ENCODE measurements at regions not wholly inside any gene's neighbourhood (a gene's known extent, or its start where the extent isn't known, plus 50 kb on each side); places are given as distances from the start of the nearest gene placed in this dataset.

GRCh38 chr2:187002242-187002641, 153.3 kb upstream of the ZSWIM2 start:
- no peak overlapping the region for H3K4me3 ChIP-seq
- H3K36me3 ChIP-seq: no peaks in the 10 kb centered on the region
- no peaks in the 10 kb centered on the region for H3K27me3 ChIP-seq
- no peaks in the 10 kb centered on the region for H3K4me1 ChIP-seq
- TF ChIP-seq CTCF (IDR thresholded peaks at IDR 0.05) (no peak), POLR2A (IDR thresholded peaks at IDR 0.05) (no peak)
- DNase-seq: no peak
- intact Hi-C loops (cut with DNase I; ENCODE audit: low total_unique reads): no loop called here
- no peaks in the 10 kb centered on the region for H3K9me3 ChIP-seq
- no peak overlapping the region for H3K27ac ChIP-seq

DNA sequence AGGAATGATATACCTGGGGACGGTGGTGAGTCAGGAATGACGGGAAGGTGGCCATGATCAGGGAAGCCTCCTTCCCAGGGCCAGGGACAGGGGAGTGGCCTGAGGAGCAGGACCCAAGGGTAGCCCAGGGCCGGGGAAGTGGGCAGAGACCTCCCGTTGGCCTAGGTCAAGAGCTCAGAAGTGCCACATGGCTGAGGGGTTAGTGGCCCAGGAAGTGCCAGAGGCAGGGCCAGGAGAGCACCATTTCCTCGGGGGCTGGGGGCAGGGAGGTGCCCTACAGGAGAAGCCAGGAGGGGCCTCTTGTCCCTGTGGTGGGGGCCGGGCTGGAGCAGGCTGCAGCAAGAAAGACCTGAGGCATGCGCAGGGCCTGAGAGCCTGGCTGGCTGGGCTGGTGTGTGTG, 152.3 kb upstream of the ZSWIM2 start:
- Histone ChIP-seq H3K27ac (no peak overlapping the region), H3K4me3 (no peak overlapping the region), H3K4me1 (no peaks in the 10 kb centered on the region), H3K9me3 (no peaks in the 10 kb centered on the region), H3K36me3 (no peaks in the 10 kb centered on the region), H3K27me3 (no peaks in the 10 kb centered on the region)
- intact Hi-C loops (cut with DNase I; ENCODE audit: low total_unique reads): no loop called here
- no peak for DNase-seq
- TF ChIP-seq CTCF (IDR thresholded peaks at IDR 0.05) (no peak), POLR2A (IDR thresholded peaks at IDR 0.05) (no peak)

GRCh38 chr2:186995092-186995491, 146.1 kb upstream of the ZSWIM2 start:
- Histone ChIP-seq H3K27ac (no peak overlapping the region), H3K4me3 (no peak overlapping the region), H3K9me3 (no peaks in the 10 kb centered on the region), H3K27me3 (no peaks in the 10 kb centered on the region), H3K4me1 (no peaks in the 10 kb centered on the region), H3K36me3 (no peaks in the 10 kb centered on the region)
- TF ChIP-seq CTCF (IDR thresholded peaks at IDR 0.05): no peak
- no peak for TF ChIP-seq POLR2A (IDR thresholded peaks at IDR 0.05)
- DNase-seq: no peak
- intact Hi-C loops (cut with DNase I; ENCODE audit: low total_unique reads): no loop called here

GRCh38 chr2:186992597-186992996, 143.6 kb upstream of the ZSWIM2 start:
- no peak for DNase-seq
- H3K9me3 ChIP-seq: no peaks in the 10 kb centered on the region
- H3K27me3 ChIP-seq: no peaks in the 10 kb centered on the region

DNA sequence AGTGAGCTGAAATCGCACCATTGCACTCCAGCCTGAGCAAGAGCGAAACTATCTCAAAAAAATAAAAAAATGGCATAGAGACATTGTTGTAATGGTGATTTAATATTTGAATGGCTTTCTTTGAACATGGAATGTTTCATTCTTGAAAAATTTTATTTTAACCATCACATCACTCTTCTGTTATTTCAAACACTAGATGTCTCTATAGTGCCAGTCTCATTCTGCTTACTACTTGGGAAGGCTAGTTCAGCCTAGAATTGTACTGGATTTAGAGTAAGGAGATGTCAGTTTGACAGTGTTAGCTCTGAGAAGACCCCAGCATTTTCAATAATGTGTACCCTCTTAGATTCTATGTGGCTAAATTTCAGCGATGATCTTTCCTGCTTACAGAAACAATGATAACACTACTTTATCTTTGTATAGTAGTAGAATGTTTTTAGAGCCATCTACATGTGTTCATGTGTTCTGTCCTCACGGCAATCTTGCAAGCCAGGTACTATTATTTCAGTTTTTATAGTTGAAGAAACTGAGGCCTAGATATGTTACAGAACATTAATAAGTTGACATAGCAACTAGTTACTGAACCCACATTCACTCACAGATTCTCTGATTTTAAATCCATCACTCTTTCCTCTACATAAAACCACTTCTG, 142.9 kb upstream of the ZSWIM2 start:
- Histone ChIP-seq H3K4me1 (no peaks in the 10 kb centered on the region), H3K4me3 (no peak overlapping the region), H3K9me3 (no peaks in the 10 kb centered on the region), H3K27me3 (no peaks in the 10 kb centered on the region), H3K36me3 (no peaks in the 10 kb centered on the region), H3K27ac (no peak overlapping the region)
- no peak for TF ChIP-seq POLR2A (IDR thresholded peaks at IDR 0.05)
- TF ChIP-seq CTCF (IDR thresholded peaks at IDR 0.05): no peak
- no peak for DNase-seq
- intact Hi-C loops (cut with DNase I; ENCODE audit: low total_unique reads): no loop called here

More at GRCh38 chr2:186992597-186992996, 143.6 kb upstream of the ZSWIM2 start:
- Histone ChIP-seq H3K4me1 (no peaks in the 10 kb centered on the region), H3K36me3 (no peaks in the 10 kb centered on the region), H3K4me3 (no peak overlapping the region), H3K27ac (no peak overlapping the region)
- TF ChIP-seq POLR2A (IDR thresholded peaks at IDR 0.05) (no peak), CTCF (IDR thresholded peaks at IDR 0.05) (no peak)
- intact Hi-C loops (cut with DNase I; ENCODE audit: low total_unique reads): no loop called here

Data from uterus (tissue), 3 donors.